Sciatic nerve (tissue), 2 donors: ENCODE measurements at regions not wholly inside any gene's neighbourhood (a gene's known extent, or its start where the extent isn't known, plus 50 kb on each side); places are given as distances from the start of the nearest gene placed in this dataset.

Source experiments
- ATAC-seq: fragments of 200-7000 bp; cut with Tn5 transposase; one replicate; pipeline ENCODE4 v1.9.1; 2020; ENCODE audit warnings: mild to moderate bottlenecking, moderate library complexity
- DNase-seq: peaks from one replicate; pipeline ENCODE4 v3.0.0-alpha.2; 2020; ENCODE audit warnings: low spot score
- intact Hi-C: fragments of 100-400 bp; cut with DNase I; formaldehyde crosslinking; loops from one replicate; pipeline ENCODE4 v1.14.2; 2022
- donor health status: DM: no; HTN: no; CAD: no.
- donor health status: DM: no; HTN: no; CAD: no.

GRCh38 chr12:105967038-105967776 lies 171.5 kb downstream of the NUAK1 start:
- intact Hi-C loops: no loop called here
- peak; percentile 62 for ATAC-seq
- no peak for DNase-seq

DNA sequence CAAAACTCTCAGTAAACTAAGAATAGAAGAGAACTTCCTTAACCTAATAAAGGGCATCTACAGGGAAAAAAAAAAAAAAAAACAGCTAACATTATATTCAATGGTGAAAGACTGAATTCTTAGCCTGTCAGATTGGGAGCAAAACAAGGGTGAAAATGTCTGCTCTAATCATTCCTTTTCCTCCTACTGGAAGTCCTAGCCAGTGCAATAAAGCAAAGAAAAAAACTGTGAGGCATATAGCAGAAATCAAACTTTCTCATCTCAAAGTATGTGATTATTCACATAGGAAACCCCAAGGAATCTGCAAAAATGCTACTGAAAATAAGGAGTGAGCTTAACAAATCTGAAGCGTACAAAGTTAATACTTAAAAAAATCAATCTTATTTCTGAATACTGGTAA lies 170.7 kb downstream of the NUAK1 start:
- DNase-seq (no peak), ATAC-seq (no peak)
- intact Hi-C loops: no loop called here

GRCh38 chr12:105970885-105971284 lies 167.9 kb downstream of the NUAK1 start:
- no peak for ATAC-seq
- intact Hi-C loops: no loop called here
- DNase-seq: no peak

- DNase-seq: no peak
- ATAC-seq: no peak
- intact Hi-C loops: no loop called here
These were observed 164.0 kb downstream of the NUAK1 start for GRCh38 chr12:105974738-105975137.

- DNase-seq (no peak), ATAC-seq (no peak)
- intact Hi-C loops: no loop called here
These were observed 163.4 kb downstream of the NUAK1 start for GRCh38 chr12:105975351-105975750.

- intact Hi-C loops: no loop called here
- ATAC-seq (no peak), DNase-seq (no peak)
These were observed 161.5 kb downstream of the NUAK1 start for GRCh38 chr12:105977236-105977635.

GRCh38 chr12:105977652-105978051 lies 161.1 kb downstream of the NUAK1 start:
- intact Hi-C loops: no loop called here
- DNase-seq (no peak), ATAC-seq (no peak)

DNA sequence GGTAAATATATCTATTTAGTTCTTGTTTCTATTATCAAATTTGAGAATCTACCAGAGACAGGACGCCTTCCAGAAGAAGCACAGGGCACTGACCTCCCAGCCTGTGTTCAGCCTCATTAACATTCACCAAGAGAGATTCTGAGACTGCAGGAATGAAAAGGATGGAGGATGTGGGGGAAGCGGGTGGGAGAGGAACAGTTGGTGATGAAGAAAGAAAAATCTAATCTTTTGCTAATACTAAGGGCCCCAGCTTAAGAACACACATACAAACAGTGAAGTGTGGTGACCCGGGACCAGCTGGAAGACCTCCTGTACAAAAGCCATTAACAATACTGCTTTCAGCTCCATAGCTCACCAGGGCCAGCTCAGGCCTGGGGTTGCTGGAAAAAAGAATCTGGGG lies 160.5 kb downstream of the NUAK1 start:
- DNase-seq (no peak), ATAC-seq (peak; percentile 33)
- intact Hi-C loops: no loop called here

DNA sequence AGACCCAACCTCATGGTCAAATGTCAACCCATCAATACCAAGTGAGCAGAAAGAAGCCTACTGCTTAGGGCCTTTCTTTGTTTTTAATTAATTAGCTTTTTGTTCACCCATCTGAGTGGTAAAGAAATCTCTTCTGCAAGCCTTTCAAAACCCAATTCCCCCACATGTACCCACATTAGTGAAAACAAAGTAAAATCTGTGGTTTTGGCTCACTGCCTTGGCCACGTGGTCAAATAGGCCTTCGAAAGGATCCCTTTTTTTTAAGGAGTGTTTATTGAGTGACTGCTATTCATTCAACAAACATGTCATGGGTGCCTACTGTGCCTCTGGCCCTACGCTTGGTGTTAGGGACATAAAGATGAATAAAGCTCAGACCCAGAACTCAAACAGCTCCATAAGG lies 160.1 kb downstream of the NUAK1 start:
- DNase-seq (no peak), ATAC-seq (no peak)
- intact Hi-C loops: no loop called here

DNA sequence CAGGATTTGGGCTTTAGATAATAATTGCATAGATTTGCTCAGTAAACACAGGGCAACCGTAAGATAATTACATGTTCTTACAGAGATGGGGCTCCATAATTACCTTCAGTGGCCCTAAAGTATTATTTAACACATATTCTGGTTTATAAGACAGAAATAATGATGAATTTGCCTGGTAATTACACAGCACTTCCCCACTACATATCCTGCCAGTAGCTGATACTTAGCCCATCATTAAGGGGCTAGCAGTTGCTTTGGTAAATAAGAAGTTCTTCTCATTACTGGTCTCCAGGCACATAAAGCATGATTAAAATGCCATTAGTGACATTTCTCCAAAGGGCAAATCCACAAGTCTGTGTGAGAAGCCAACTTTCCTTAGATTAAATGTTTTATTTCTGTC lies 158.7 kb downstream of the NUAK1 start:
- no peak for ATAC-seq
- intact Hi-C loops: no loop called here
- no peak for DNase-seq

DNA sequence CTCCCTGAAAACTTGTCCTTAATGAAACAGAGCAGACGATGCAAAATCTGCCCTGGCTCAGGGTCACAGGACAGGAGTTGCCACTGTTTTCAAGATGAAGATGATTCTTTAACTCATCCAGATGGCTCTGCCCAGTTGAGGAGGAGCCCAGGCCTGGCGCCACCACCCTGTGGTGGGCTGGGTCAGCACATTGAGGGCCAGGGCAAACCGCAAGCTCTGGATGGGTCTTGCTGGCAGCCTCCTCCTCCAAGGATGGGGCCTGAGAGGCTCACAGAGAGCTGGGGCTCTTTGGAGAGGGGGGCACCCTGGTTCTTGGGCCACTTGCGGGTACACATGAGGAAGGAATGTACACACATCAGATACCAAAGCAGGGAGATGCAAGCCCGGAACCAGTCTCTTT lies 158.2 kb downstream of the NUAK1 start:
- DNase-seq: no peak
- intact Hi-C loops: no loop called here
- peak; percentile 20 for ATAC-seq

- ATAC-seq (peak; percentile 21), DNase-seq (no peak)
- intact Hi-C loops: no loop called here
These were observed 156.7 kb downstream of the NUAK1 start for GRCh38 chr12:105982022-105982421.

GRCh38 chr12:105983622-105984320 lies 155.0 kb downstream of the NUAK1 start:
- ATAC-seq (no peak), DNase-seq (no peak)
- intact Hi-C loops: no loop called here

GRCh38 chr12:105985383-105985782 lies 153.4 kb downstream of the NUAK1 start:
- intact Hi-C loops: no loop called here
- no peak for ATAC-seq

DNA sequence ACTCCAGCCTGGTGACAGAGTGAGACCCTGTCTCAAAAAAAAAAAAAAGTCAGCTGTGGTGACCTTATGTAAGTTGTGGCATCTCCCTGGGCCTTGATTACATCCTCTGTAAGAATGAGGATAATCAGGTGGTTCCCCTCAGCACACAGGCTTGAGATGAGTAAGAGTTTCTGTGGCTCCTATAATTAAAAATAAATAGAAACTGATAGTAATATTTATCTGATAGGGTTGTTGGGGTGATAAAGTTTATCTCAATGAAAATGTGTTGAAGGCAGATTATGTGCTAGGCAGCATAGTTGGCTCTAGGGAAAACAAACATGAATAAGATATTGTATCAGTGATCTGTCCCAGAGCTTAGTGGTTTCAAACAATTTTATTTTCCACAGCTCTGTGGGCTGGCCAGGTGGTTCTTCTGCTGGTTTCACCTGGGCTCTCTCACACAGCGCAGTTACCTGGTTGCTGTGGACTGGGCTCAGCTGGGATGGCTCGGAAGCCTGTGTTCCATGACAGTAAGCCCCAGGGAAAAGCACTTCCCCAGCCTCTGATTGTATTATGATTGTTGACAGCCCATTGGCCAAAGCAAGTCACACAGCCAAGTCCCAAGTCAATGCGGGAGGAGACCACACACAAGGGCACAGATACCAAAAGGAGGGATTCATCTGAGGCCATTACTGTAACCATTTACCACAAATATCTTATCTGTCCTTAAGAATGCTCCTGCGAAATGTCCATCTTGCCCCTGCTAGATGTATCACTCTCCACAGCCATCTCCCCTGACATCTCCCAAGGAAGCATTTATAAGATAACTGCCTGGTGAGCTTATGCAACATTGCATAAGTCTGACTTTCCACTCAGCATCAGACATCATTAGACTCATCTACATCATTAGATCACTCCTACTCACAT lies 151.7 kb downstream of the NUAK1 start:
- DNase-seq: no peak
- intact Hi-C loops: no loop called here

More at GRCh38 chr12:105985383-105985782, 153.4 kb downstream of the NUAK1 start:
- no peak for DNase-seq

GRCh38 chr12:105987685-105988035 lies 151.1 kb downstream of the NUAK1 start:
- intact Hi-C loops: no loop called here
- DNase-seq (no peak), ATAC-seq (no peak)

More for the DNA sequence above, 151.7 kb downstream of the NUAK1 start:
- ATAC-seq: no peak

DNA sequence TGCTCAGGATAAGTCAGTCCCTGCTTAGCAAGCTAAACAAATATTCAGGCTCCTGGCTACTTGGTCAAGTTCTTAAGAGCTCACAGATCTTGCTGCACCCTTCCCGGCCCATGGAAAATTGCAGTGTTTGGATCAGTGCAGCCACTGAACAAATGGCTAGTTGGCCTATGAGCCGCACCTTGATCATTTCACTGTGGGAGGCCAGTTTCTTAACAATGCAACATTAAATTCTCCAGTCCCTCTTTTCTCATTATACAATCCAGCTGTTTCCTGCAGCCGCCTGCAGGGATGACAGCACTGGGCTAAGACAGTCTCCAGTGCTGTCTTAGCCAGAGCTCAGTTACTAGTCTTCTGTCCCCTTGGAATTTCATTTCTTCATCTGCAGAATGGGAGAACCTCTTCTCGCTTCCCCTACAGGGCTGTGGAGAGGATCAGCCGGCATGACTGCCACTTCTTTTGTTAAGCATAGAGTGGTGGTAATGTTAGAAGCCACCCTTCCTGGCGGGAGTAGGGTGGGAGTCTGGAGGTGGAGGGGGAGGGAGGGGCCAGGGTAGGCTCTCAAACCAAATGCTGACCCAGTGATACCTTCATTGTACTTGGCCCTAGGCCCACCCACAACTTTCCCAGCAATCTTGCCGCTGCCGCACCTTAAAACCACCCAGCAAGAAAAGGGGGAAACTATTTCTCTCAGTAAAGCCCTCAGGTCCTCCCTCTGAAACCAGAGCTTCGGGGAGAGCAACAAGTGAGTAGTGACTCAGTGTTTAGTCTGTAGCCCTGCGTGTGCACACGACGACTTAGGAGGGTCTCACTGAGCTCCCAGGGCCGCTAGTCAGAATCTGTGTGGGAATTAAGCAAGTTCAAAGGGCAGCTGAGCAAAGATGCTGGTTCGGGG lies 145.7 kb downstream of the NUAK1 start:
- peak; percentile 72 for DNase-seq
- intact Hi-C loops: loop anchor here (10.0 kb wide), 1 partner anchor 132 kb away; no protein-coding TSS in a partner anchor
- peak; percentile 89 for ATAC-seq

DNA sequence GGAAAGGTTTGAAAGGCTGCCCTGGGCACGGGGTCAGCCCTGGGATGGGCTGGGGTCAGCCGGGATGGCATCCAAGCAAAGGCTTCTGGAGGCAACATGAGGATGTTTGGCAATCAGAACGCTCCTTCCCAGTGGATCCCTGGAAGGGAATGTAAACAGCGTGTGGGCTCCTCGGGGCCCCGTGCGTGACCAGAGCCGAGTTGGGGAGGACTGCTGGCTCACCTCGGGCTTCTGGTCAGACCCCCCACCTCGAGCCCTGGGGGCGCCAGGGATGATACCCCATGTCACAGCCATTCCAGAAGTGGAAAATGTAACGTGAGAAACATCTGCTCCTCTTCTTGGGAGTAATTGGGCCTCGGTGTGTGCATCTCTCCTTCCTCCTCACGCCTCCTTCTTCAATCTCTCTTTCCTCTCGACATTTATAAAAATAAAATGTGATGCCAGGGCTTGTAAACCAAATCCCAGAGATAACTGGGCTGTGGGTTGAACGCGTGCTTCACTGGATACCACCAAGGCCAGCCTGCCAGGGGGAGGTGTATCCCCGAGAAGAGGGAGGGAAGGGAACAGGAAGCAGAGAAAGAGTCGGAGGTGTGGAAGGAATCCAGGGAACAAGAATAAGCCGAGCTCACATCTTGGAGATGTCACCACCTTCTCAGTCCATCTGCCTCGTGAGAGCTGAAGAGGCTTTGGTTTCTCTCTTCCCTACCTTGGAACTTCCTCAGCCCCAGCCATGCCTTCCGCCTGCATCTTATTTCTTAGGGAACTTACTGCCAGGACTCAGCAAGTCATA lies 144.8 kb downstream of the NUAK1 start:
- peak; percentile 58 for DNase-seq
- intact Hi-C loops: loop anchor here (10.0 kb wide), 1 partner anchor 131 kb away; no protein-coding TSS in a partner anchor
- ATAC-seq: peak; percentile 75
